ENCODE measurements at regions not wholly inside any gene's neighbourhood (a gene's known extent, or its start where the extent isn't known, plus 50 kb on each side); places are given as distances from the start of the nearest gene placed in this dataset.

DNA sequence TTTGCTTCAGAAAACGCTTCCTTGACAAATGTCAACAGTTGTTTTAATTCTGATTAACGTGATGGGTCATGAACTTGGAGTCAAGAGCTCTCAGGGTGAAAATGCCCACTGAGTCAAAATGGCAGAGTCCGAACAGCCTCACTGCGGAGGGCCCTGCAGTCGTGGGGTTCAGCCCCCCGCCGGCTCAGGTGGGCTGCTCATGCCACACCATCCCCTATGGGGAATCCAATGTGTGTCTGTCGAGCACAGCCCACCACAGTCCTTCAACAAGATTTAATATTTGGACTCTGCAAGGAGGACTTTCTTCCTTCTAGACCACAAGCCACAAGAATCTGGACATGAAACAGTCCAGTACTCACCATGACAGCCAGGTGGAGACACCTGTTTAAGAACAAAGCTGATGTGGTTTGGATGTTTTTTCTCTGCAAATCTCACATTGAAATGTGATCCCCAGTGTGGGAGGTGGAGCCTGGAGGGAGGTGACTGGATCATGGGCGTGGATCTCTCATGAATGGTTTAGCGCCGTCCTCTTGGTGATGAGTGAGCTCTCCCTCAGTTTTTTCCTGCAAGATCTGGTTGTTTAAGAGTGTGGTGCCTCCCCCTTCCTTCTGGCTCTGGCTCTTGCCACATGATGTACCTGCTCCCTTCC is 201.0 kb downstream of the NDUFA10 start:
- TF ChIP-seq, protein P1, sequence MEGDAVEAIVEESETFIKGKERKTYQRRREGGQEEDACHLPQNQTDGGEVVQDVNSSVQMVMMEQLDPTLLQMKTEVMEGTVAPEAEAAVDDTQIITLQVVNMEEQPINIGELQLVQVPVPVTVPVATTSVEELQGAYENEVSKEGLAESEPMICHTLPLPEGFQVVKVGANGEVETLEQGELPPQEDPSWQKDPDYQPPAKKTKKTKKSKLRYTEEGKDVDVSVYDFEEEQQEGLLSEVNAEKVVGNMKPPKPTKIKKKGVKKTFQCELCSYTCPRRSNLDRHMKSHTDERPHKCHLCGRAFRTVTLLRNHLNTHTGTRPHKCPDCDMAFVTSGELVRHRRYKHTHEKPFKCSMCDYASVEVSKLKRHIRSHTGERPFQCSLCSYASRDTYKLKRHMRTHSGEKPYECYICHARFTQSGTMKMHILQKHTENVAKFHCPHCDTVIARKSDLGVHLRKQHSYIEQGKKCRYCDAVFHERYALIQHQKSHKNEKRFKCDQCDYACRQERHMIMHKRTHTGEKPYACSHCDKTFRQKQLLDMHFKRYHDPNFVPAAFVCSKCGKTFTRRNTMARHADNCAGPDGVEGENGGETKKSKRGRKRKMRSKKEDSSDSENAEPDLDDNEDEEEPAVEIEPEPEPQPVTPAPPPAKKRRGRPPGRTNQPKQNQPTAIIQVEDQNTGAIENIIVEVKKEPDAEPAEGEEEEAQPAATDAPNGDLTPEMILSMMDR (IDR thresholded peaks at IDR 0.05), result peak in 1 of 3 experiments; percentile 23
- TF ChIP-seq POLR2A (IDR thresholded peaks at IDR 0.05), result no peak
- no peak overlapping the region for H3K27ac ChIP-seq
- H3K4me3 ChIP-seq, result no peak overlapping the region
- peak; percentile 11 for DNase-seq
- no peaks in the 10 kb centered on the region for H3K4me1 ChIP-seq
- H3K36me3 ChIP-seq (ENCODE audit: low read depth, missing control alignments), result no peaks in the 10 kb centered on the region
- 55 to 70% methylated on average over 11 of the region's 11 CpGs for WGBS, 2 donors
- H3K9me3 ChIP-seq, result no peaks in the 10 kb centered on the region
- intact Hi-C loops (cut with DNase I; ENCODE audit: low total_unique reads), result no loop called here
- H3K27me3 ChIP-seq, result no peaks in the 10 kb centered on the region

DNA sequence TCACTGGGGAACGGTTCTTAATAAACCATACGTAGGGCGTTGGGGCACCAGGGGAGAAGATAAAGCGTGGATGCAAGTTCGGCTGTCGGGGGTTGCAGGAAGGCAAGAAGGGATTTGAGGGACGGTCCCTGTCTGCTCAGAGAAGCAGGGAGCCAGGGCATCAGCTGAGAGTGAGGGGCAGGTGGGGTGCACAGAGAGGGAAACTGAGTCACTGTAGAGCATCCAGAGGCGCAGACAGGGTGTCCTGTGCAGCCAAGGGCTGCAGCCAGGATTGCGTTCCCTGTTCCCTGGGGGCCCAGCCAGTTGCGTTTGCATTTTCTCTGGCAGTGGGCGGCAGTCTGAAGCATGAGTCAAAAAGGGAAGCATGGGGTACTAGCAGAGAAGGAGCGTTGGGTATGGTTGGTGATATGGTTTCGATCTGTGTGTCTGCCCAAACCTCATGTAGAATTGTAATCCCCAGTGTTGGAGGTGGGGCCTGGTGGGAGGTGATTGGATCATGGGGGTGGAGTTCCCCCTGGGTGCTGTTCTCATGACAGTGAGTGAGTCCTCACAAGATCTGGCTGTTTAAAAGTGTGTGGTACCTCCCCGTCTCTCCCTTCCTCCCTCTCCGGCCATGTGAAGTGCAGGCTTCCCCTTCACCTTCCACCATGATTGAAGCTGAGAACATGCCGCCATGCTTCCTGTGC is 202.9 kb downstream of the NDUFA10 start:
- 90 to 94% methylated on average over 16 of the region's 16 CpGs for WGBS, 2 donors
- TF ChIP-seq, protein P1 (IDR thresholded peaks at IDR 0.05), result no peak
- no peak for TF ChIP-seq POLR2A (IDR thresholded peaks at IDR 0.05)
- no peaks in the 10 kb centered on the region for H3K36me3 ChIP-seq (ENCODE audit: low read depth, missing control alignments)
- no peaks in the 10 kb centered on the region for H3K27me3 ChIP-seq
- no peaks in the 10 kb centered on the region for H3K9me3 ChIP-seq
- no peaks in the 10 kb centered on the region for H3K4me1 ChIP-seq
- intact Hi-C loops (cut with DNase I; ENCODE audit: low total_unique reads), result no loop called here
- no peak for DNase-seq
- H3K4me3 ChIP-seq, result no peak overlapping the region
- no peak overlapping the region for H3K27ac ChIP-seq

DNA sequence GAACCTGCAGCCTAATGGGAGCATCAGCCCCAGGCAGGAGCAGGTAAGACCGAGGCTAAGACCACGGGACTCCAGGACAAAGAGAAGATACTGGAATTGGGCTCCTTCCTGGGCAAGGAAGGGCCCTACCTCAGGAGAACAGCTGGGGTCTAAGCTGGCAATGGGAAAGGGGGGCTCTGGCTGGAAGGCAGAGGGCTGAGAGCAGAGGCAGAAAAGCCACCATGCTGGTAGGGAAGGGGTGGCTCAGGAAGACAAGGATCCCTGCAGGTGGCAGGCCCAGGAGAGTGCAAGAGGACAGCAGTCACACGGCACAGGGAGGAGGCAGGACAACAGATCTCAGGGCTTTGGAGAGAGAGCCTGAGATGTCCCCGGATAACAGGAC is 203.5 kb downstream of the NDUFA10 start:
- TF ChIP-seq, protein P1 (IDR thresholded peaks at IDR 0.05), result no peak
- TF ChIP-seq POLR2A (IDR thresholded peaks at IDR 0.05), result no peak
- WGBS, 2 donors, result 90% methylated on average over 4 of the region's 4 CpGs
- H3K4me3 ChIP-seq, result no peak overlapping the region
- no peaks in the 10 kb centered on the region for H3K9me3 ChIP-seq
- H3K27ac ChIP-seq, result no peak overlapping the region
- H3K36me3 ChIP-seq (ENCODE audit: low read depth, missing control alignments), result no peaks in the 10 kb centered on the region
- no peaks in the 10 kb centered on the region for H3K27me3 ChIP-seq
- peak; percentile 9 for DNase-seq
- H3K4me1 ChIP-seq, result no peaks in the 10 kb centered on the region
- intact Hi-C loops (cut with DNase I; ENCODE audit: low total_unique reads), result no loop called here

DNA sequence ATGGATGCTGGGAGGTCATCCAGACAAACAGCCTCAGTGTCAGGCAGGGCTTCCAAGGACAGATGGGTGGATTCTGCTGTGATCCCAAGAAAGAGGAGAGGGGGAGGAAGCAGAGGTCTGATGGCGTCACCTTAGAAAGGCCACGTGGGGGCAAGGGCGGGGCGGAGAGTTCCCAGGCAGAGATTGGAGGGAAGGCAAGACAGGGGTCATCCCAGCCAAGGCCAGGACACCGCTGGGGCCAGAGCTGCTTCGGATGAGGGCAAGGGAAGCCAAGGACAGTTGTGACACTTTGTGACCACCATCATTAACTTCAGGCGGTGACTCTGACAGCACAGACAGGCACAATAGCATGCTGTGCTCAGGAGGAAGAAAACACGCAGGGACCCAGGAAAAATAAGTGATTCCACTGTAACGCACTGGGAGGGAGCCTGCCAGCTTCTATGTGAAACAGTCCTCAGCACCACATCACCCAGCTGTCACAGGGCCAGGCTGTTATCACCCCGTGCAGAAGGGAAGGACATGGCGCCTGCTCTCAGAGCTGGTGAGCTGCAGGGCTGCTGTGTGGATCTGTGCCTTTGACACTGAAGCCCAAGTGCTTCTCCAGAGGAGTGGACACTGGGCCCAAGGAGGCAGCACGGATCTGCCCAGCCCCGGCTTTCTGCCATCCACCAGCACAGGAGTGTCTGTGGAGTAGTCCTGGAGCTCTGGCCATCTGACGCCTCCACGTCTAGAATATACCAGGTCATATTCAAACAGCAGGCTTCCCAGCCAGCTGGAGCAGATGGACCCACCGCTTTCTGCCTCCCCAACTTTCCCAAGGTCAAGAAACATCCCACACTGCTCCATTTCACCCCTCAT is 204.1 kb downstream of the NDUFA10 start:
- Histone ChIP-seq H3K9me3 (no peaks in the 10 kb centered on the region), H3K4me1 (no peaks in the 10 kb centered on the region), H3K27ac (no peak overlapping the region), H3K4me3 (no peak overlapping the region), H3K36me3 (ENCODE audit: low read depth, missing control alignments) (no peaks in the 10 kb centered on the region), H3K27me3 (no peaks in the 10 kb centered on the region)
- intact Hi-C loops (cut with DNase I; ENCODE audit: low total_unique reads), result no loop called here
- WGBS, 2 donors, result 53 to 71% methylated on average over 9 to 16 of the region's 16 CpGs
- peak; percentile 46 for DNase-seq
- TF ChIP-seq, protein P1 (IDR thresholded peaks at IDR 0.05), result no peak
- no peak for TF ChIP-seq POLR2A (IDR thresholded peaks at IDR 0.05)

Measured in testis (tissue), 2 donors.